ENCODE measurements at regions not wholly inside any gene's neighbourhood (a gene's known extent, or its start where the extent isn't known, plus 50 kb on each side); places are given as distances from the start of the nearest gene placed in this dataset.
A peak's percentile ranks its signal among the peaks of the same experiment; 100 is the strongest.

- DNase-seq = no peak
Measured at GRCh38 chr14:49527221-49527620, 59.0 kb downstream of the RPS29 start.

GRCh38 chr14:49526101-49526500, 60.1 kb downstream of the RPS29 start:
- DNase-seq = no peak

GRCh38 chr14:49516286-49516685, 69.9 kb downstream of the RPS29 start:
- DNase-seq = no peak

- no peak for DNase-seq
Measured at GRCh38 chr14:49512571-49512970, 73.6 kb downstream of the RPS29 start.

GRCh38 chr14:49512147-49512551, 74.0 kb downstream of the RPS29 start:
- DNase-seq = no peak

GRCh38 chr14:49508124-49508523, 78.1 kb downstream of the RPS29 start:
- DNase-seq = no peak

GRCh38 chr14:49506650-49507049, 79.5 kb downstream of the RPS29 start:
- DNase-seq = no peak

GRCh38 chr14:49505041-49505766, 81.0 kb downstream of the RPS29 start:
- no peak for DNase-seq

- peak; percentile 36 for DNase-seq
Measured at GRCh38 chr14:49497725-49498348, 88.3 kb downstream of the RPS29 start.

- no peak for DNase-seq
Measured at GRCh38 chr14:49497267-49497666, 88.9 kb downstream of the RPS29 start.

GRCh38 chr14:49494836-49495235, 91.3 kb downstream of the RPS29 start:
- DNase-seq = no peak

- no peak for DNase-seq
Measured at GRCh38 chr14:49493557-49493956, 92.6 kb downstream of the RPS29 start.

- no peak for DNase-seq
Measured at GRCh38 chr14:49492151-49492550, 94.0 kb downstream of the RPS29 start.

GRCh38 chr14:49489341-49489740, 96.8 kb downstream of the RPS29 start:
- DNase-seq = no peak

- DNase-seq = no peak
Measured at GRCh38 chr14:49487238-49487637, 98.9 kb downstream of the RPS29 start.

- no peak for DNase-seq
Measured at GRCh38 chr14:49485290-49485689, 100.9 kb downstream of the RPS29 start.

- DNase-seq = no peak
Measured at GRCh38 chr14:49484180-49484579, 102.0 kb downstream of the RPS29 start.

GRCh38 chr14:49483268-49483667, 102.9 kb downstream of the RPS29 start:
- DNase-seq = no peak

- no peak for DNase-seq
Measured at GRCh38 chr14:49480979-49481498, 105.1 kb downstream of the RPS29 start.

GRCh38 chr14:49480053-49480760, 106.0 kb downstream of the RPS29 start:
- no peak for DNase-seq

GRCh38 chr14:49479432-49479831, 106.7 kb downstream of the RPS29 start:
- no peak for DNase-seq

GRCh38 chr14:49478784-49479183, 107.4 kb downstream of the RPS29 start:
- no peak for DNase-seq

- no peak for DNase-seq
Measured at GRCh38 chr14:49467091-49467490, 119.1 kb downstream of the RPS29 start.

- DNase-seq = no peak
Measured at GRCh38 chr14:49464885-49465284, 121.3 kb downstream of the RPS29 start.

Data from central memory CD4-positive, alpha-beta T cell (primary cell).